ENCODE measurements at regions not wholly inside any gene's neighbourhood (a gene's known extent, or its start where the extent isn't known, plus 50 kb on each side); places are given as distances from the start of the nearest gene placed in this dataset.

DNA sequence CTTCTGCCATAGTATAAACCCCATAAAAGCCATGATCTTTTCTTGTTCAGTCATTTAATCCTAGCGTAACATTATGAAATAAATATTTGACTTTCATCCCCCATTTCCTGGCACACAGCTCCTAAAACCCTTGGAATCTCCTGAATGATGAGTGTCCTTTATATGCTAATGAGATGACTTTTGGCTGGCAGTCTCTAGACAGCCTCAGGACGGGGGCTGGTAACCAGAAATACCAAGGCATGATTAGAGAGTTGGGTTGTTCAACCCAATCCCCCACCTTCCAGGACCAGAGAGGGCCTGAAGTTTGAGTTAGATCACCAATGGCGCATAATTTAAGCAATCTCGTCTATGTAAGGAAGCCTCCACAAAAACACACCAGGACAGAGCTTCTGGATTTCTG, 1246.1 kb upstream of the TENM4 start:
- ChIA-PET CTCF (no interaction called here), POLR2A (no interaction called here)
- no peak overlapping the region for H3K4me3 ChIP-seq (ENCODE audit: low read depth, low read length)
- no peaks in the 10 kb centered on the region for H3K36me3 ChIP-seq (ENCODE audit: control insufficient read depth, insufficient read depth, low read length)
- TF ChIP-seq, protein P1, sequence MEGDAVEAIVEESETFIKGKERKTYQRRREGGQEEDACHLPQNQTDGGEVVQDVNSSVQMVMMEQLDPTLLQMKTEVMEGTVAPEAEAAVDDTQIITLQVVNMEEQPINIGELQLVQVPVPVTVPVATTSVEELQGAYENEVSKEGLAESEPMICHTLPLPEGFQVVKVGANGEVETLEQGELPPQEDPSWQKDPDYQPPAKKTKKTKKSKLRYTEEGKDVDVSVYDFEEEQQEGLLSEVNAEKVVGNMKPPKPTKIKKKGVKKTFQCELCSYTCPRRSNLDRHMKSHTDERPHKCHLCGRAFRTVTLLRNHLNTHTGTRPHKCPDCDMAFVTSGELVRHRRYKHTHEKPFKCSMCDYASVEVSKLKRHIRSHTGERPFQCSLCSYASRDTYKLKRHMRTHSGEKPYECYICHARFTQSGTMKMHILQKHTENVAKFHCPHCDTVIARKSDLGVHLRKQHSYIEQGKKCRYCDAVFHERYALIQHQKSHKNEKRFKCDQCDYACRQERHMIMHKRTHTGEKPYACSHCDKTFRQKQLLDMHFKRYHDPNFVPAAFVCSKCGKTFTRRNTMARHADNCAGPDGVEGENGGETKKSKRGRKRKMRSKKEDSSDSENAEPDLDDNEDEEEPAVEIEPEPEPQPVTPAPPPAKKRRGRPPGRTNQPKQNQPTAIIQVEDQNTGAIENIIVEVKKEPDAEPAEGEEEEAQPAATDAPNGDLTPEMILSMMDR (IDR thresholded peaks at IDR 0.05; ENCODE audit: insufficient read depth, low read depth, low read length), result no peak
- no peak for DNase-seq (ENCODE audit: low read depth)
- H3K27me3 ChIP-seq (ENCODE audit: control insufficient read depth, insufficient read depth, low read length), result no peaks in the 10 kb centered on the region

DNA sequence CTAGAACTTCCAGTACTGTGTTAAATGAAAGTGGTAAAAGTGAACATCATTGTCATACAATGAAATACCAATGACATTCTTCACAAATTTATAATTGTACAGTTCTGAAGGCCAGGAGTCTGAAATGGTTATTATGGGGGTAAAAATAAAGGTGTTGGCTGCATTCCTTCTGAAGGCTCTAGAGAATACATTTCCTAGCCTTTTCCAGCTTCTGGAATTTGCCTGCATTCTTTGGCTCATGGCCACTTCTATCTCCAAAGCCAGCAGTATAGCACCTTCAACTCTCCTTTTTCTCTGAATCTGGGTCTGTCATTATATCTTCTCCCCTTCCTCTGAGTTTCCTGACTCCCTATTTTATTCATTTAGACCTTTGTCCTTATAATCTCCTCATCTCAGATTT, 1232.7 kb upstream of the TENM4 start:
- Histone ChIP-seq H3K27me3 (ENCODE audit: control insufficient read depth, insufficient read depth, low read length) (no peaks in the 10 kb centered on the region), H3K4me3 (ENCODE audit: low read depth, low read length) (no peak overlapping the region), H3K36me3 (ENCODE audit: control insufficient read depth, insufficient read depth, low read length) (no peaks in the 10 kb centered on the region)
- DNase-seq (ENCODE audit: low read depth), result no peak
- CTCF ChIA-PET, result no interaction called here
- POLR2A ChIA-PET, result no interaction called here
- TF ChIP-seq, protein P1 (IDR thresholded peaks at IDR 0.05; ENCODE audit: insufficient read depth, low read depth, low read length), result no peak

GRCh38 chr11:80669620-80670019, 1228.8 kb upstream of the TENM4 start:
- H3K27me3 ChIP-seq (ENCODE audit: control insufficient read depth, insufficient read depth, low read length), result no peaks in the 10 kb centered on the region
- DNase-seq (ENCODE audit: low read depth), result no peak
- ChIA-PET CTCF (no interaction called here), POLR2A (no interaction called here)
- H3K36me3 ChIP-seq (ENCODE audit: control insufficient read depth, insufficient read depth, low read length), result no peaks in the 10 kb centered on the region
- TF ChIP-seq, protein P1 (IDR thresholded peaks at IDR 0.05; ENCODE audit: insufficient read depth, low read depth, low read length), result no peak
- H3K4me3 ChIP-seq (ENCODE audit: low read depth, low read length), result no peak overlapping the region

GRCh38 chr11:80668039-80668438, 1227.2 kb upstream of the TENM4 start:
- Histone ChIP-seq H3K4me3 (ENCODE audit: low read depth, low read length) (no peak overlapping the region), H3K27me3 (ENCODE audit: control insufficient read depth, insufficient read depth, low read length) (no peaks in the 10 kb centered on the region), H3K36me3 (ENCODE audit: control insufficient read depth, insufficient read depth, low read length) (no peaks in the 10 kb centered on the region)
- no peak for DNase-seq (ENCODE audit: low read depth)
- TF ChIP-seq, protein P1 (IDR thresholded peaks at IDR 0.05; ENCODE audit: insufficient read depth, low read depth, low read length), result no peak
- ChIA-PET CTCF (no interaction called here), POLR2A (no interaction called here)

GRCh38 chr11:80655834-80656233, 1215.0 kb upstream of the TENM4 start:
- H3K27me3 ChIP-seq (ENCODE audit: control insufficient read depth, insufficient read depth, low read length), result no peaks in the 10 kb centered on the region
- H3K4me3 ChIP-seq (ENCODE audit: low read depth, low read length), result no peak overlapping the region
- TF ChIP-seq, protein P1 (IDR thresholded peaks at IDR 0.05; ENCODE audit: insufficient read depth, low read depth, low read length), result no peak
- DNase-seq (ENCODE audit: low read depth), result no peak
- H3K36me3 ChIP-seq (ENCODE audit: control insufficient read depth, insufficient read depth, low read length), result no peaks in the 10 kb centered on the region
- ChIA-PET CTCF (no interaction called here), POLR2A (no interaction called here)
